ENCODE measurements at regions not wholly inside any gene's neighbourhood (a gene's known extent, or its start where the extent isn't known, plus 50 kb on each side); places are given as distances from the start of the nearest gene placed in this dataset.

DNA sequence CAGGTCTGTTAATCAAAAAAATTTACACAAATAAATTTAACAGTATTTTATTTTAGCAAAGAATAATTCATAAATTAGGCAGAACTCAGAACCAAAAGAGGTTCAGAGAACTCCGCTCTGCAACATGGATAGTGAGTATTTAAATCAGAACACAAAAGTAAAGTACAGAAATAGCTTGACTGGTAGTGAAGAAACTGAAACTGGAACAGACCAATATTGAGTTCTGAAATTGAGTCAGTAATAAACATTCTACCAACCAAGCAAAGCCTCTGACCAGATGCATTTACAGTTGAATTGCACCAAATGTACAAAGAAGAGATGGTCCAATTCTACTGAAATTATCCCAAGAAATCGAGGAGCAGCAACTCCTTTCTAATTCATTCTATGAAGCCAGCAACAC is 1542.8 kb downstream of the EFNA5 start:
- Histone ChIP-seq H3K9me3 (no peaks in the 10 kb centered on the region), H3K4me3 (no peak overlapping the region), H3K27ac (no peak overlapping the region), H3K27me3 (no peaks in the 10 kb centered on the region), H3K4me1 (no peaks in the 10 kb centered on the region), H3K36me3 (no peaks in the 10 kb centered on the region)
- intact Hi-C loops (cut with DNase I): no loop called here
- DNase-seq (no peak), ATAC-seq (no peak)
- no peak for TF ChIP-seq POLR2A (IDR thresholded peaks at IDR 0.05)
- TF ChIP-seq, protein P1, sequence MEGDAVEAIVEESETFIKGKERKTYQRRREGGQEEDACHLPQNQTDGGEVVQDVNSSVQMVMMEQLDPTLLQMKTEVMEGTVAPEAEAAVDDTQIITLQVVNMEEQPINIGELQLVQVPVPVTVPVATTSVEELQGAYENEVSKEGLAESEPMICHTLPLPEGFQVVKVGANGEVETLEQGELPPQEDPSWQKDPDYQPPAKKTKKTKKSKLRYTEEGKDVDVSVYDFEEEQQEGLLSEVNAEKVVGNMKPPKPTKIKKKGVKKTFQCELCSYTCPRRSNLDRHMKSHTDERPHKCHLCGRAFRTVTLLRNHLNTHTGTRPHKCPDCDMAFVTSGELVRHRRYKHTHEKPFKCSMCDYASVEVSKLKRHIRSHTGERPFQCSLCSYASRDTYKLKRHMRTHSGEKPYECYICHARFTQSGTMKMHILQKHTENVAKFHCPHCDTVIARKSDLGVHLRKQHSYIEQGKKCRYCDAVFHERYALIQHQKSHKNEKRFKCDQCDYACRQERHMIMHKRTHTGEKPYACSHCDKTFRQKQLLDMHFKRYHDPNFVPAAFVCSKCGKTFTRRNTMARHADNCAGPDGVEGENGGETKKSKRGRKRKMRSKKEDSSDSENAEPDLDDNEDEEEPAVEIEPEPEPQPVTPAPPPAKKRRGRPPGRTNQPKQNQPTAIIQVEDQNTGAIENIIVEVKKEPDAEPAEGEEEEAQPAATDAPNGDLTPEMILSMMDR (IDR thresholded peaks at IDR 0.05): no peak
- 48% methylated on average over 2 of the region's 2 CpGs for WGBS (ENCODE audit: insufficient coverage, low coverage, low lambda C conversion rate, missing lambda C conversion rate)

DNA sequence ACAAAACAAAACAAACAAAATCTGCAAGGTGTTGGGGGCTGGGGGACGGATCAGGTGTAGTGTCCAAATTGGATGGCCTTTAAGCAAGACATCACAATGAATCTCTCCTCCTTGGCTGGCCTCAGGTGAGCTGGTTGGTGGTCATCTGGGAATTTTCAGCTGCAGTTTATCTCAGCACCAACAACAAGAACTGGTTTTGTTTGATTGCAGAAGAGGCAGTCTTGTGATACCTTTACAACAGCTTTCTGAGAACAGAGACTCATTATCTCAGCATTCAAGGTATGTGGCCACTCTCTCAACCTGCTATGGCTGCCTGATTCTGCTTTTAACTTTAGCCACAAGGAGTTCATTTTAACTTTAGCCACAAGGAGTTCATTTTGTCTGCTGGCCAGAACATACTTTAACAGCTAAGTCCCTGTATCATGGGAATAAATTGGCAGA is 1543.4 kb downstream of the EFNA5 start:
- DNase-seq (no peak), ATAC-seq (no peak)
- no peaks in the 10 kb centered on the region for H3K36me3 ChIP-seq
- intact Hi-C loops (cut with DNase I): no loop called here
- TF ChIP-seq POLR2A (IDR thresholded peaks at IDR 0.05): no peak
- TF ChIP-seq, protein P1 (IDR thresholded peaks at IDR 0.05): no peak
- no peaks in the 10 kb centered on the region for H3K27me3 ChIP-seq
- no peaks in the 10 kb centered on the region for H3K4me1 ChIP-seq
- no peak overlapping the region for H3K4me3 ChIP-seq
- WGBS (ENCODE audit: insufficient coverage, low coverage, low lambda C conversion rate, missing lambda C conversion rate): 10% methylated on average over 1 of the region's 1 CpG
- no peaks in the 10 kb centered on the region for H3K9me3 ChIP-seq
- H3K27ac ChIP-seq: no peak overlapping the region

DNA sequence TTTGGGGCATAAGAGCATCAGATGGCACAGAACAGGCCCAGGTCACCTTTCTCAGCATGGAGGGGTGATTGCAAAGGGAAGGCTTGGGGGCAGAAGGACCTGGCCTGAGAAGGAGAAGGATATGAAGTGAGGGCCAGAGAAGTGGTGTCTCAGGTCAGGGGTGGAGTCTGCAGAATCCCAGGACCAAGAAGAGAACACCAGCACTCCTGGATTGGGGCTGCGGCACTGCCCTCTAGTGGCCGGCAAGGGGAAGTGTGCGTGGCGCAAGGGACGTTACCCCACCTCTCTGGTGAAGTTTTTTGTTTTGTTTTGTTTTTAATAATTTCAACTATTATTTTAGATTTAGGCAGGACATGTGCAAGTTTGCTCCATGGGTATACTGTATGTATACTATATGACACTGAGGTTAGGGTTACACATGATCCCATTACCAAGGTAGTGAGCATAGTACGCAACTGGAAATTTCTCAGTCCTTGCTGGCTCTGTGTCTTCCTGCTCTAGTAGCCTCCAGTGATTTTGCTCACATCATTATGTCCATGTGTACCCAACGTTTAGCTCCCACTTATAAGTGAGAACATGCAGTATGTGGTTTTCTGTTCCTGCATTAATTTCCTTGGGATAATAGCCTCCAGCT is 1548.6 kb downstream of the EFNA5 start:
- DNase-seq: no peak

DNA sequence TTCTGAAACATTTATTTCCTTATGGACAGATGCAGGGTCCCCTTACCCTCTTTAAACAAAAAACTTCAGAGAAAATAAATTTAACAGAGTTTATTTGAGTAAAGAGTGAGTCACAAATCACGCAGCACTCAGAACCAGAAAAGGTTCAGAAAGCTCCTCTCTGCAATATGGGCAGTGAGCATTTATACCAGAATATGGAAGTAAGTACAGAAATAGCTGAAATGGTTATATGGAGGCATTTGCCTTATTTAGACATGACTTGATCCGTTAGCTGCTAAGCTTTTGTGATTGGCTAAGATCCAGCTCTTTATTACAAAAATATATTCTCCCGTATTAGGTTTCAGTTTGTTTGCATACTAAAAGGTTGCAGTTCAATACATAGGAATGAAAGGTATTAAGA is 1554.1 kb downstream of the EFNA5 start:
- no peak for TF ChIP-seq POLR2A (IDR thresholded peaks at IDR 0.05)
- TF ChIP-seq, protein P1 (IDR thresholded peaks at IDR 0.05): no peak
- intact Hi-C loops (cut with DNase I): no loop called here
- ATAC-seq (no peak), DNase-seq (no peak)
- H3K27me3 ChIP-seq: no peaks in the 10 kb centered on the region
- H3K9me3 ChIP-seq: no peaks in the 10 kb centered on the region
- H3K36me3 ChIP-seq: no peaks in the 10 kb centered on the region
- H3K4me3 ChIP-seq: no peak overlapping the region
- H3K4me1 ChIP-seq: no peaks in the 10 kb centered on the region
- no peak overlapping the region for H3K27ac ChIP-seq
- WGBS (ENCODE audit: insufficient coverage, low coverage, low lambda C conversion rate, missing lambda C conversion rate): 54% methylated on average over 3 of the region's 3 CpGs

More for the DNA sequence above, 1548.6 kb downstream of the EFNA5 start:
- intact Hi-C loops (cut with DNase I): no loop called here
- Histone ChIP-seq H3K9me3 (no peaks in the 10 kb centered on the region), H3K27me3 (no peaks in the 10 kb centered on the region), H3K36me3 (no peaks in the 10 kb centered on the region), H3K4me1 (no peaks in the 10 kb centered on the region), H3K27ac (no peak overlapping the region), H3K4me3 (no peak overlapping the region)
- WGBS (ENCODE audit: insufficient coverage, low coverage, low lambda C conversion rate, missing lambda C conversion rate): 52% methylated on average over 7 of the region's 7 CpGs
- no peak for TF ChIP-seq POLR2A (IDR thresholded peaks at IDR 0.05)
- TF ChIP-seq, protein P1 (IDR thresholded peaks at IDR 0.05): peak; percentile 4 to 51 (median 32)
- ATAC-seq: peak in 3 of 4 donors; percentile 26 to 52 (median 43)

Data from right lobe of liver (tissue), 6 donors.